CD14-positive monocyte (primary cell): ENCODE measurements at regions not wholly inside any gene's neighbourhood (a gene's known extent, or its start where the extent isn't known, plus 50 kb on each side); places are given as distances from the start of the nearest gene placed in this dataset.

Experiments
- DNase-seq, 3 donors: peaks; one replicate each; pipeline ENCODE4 v3.0.0-alpha.2; 2011 to 2022
- H2AFZ ChIP-seq: 2 replicates; pipeline ENCODE4 v1.6.0; 2012; ENCODE audit warnings: mild to moderate bottlenecking, low read depth, low read length, inconsistent platforms; ENCODE audit not compliant: insufficient read depth, poor library complexity, severe bottlenecking
- H3K27ac ChIP-seq, 2 donors: 1 replicate in 1 of 2; 2 replicates in 1 of 2; pipeline ENCODE4 v1.5.1; 2012 to 2013; ENCODE audit warnings: low read length in 2 of 2, control low read depth in 1 of 2, inconsistent platforms in 1 of 2, low read depth in 1 of 2, mild to moderate bottlenecking in 1 of 2
- H3K27me3 ChIP-seq, 2 donors: one replicate each; pipeline versions ENCODE4 v1.6.0 to v1.6.1; 2011 to 2013; ENCODE audit warnings: low read length in 2 of 2; ENCODE audit not compliant: control insufficient read depth in 2 of 2, insufficient read depth in 2 of 2
- H3K36me3 ChIP-seq, 2 donors: replicated peaks in 1 of 2; 1 replicate in 1 of 2; 2 replicates in 1 of 2; pipeline versions ENCODE4 v1.5.1 to v1.6.1; 2012 to 2013; ENCODE audit warnings: low read length in 2 of 2, control low read depth in 1 of 2, inconsistent platforms in 1 of 2, mild to moderate bottlenecking in 1 of 2; ENCODE audit not compliant: insufficient read depth in 2 of 2, control insufficient read depth in 1 of 2
- H3K4me1 ChIP-seq, 2 donors: 1 replicate in 1 of 2; 2 replicates in 1 of 2; pipeline versions ENCODE4 v1.5.1 to v1.6.1; 2012 to 2013; ENCODE audit warnings: low read length in 2 of 2, control low read depth in 1 of 2, inconsistent platforms in 1 of 2, mild to moderate bottlenecking in 1 of 2, moderate library complexity in 1 of 2; ENCODE audit not compliant: insufficient read depth in 2 of 2, control insufficient read depth in 1 of 2
- H3K4me2 ChIP-seq: replicated peaks from 2 replicates; pipeline ENCODE3; 2012; ENCODE audit warnings: low read length, moderate library complexity, mild to moderate bottlenecking; ENCODE audit not compliant: poor library complexity, severe bottlenecking; ENCODE audit errors: extremely low read depth
- H3K4me3 ChIP-seq, 3 experiments: fragments of 200-600 bp in 1 of 3; sonication (generic) in 1 of 3; replicated peaks in 1 of 3; 1 replicate in 2 of 3; 2 replicates in 1 of 3; pipeline ENCODE4 v1.5.1; 2011 to 2013; ENCODE audit warnings: low read length in 3 of 3, mild to moderate bottlenecking in 3 of 3, control low read depth in 2 of 3, low read depth in 2 of 3, inconsistent platforms in 1 of 3, moderate library complexity in 1 of 3
- H3K79me2 ChIP-seq: 2 replicates; pipeline ENCODE4 v1.6.0; 2012; ENCODE audit warnings: mild to moderate bottlenecking, control low read depth, inconsistent platforms, low read length, moderate library complexity; ENCODE audit not compliant: insufficient read depth
- H3K9ac ChIP-seq: 2 replicates; pipeline ENCODE4 v1.6.0; 2017; ENCODE audit warnings: low read length, mild to moderate bottlenecking; ENCODE audit not compliant: insufficient read depth, poor library complexity, severe bottlenecking
- H3K9me3 ChIP-seq, 2 donors: replicated peaks in 1 of 2; 1 replicate in 1 of 2; 2 replicates in 1 of 2; pipeline versions ENCODE4 v1.5.1 to v1.6.1; 2012 to 2013; ENCODE audit warnings: low read length in 2 of 2, control low read depth in 1 of 2; ENCODE audit not compliant: control insufficient read depth in 1 of 2, insufficient read depth in 1 of 2
- H4K20me1 ChIP-seq: 2 replicates; pipeline ENCODE4 v1.6.0; 2012; ENCODE audit warnings: mild to moderate bottlenecking, low read length, control low read depth, moderate library complexity; ENCODE audit not compliant: insufficient read depth
- H3K27ac Mint-ChIP-seq, 7 donors: one replicate each; pipeline ENCODE4 v1.8.0; 2020; ENCODE audit warnings: mild to moderate bottlenecking in 7 of 7, mixed read lengths in 7 of 7, moderate library complexity in 6 of 7, inconsistent platforms in 2 of 7
- H3K27me3 Mint-ChIP-seq, 3 donors: one replicate each; pipeline ENCODE4 v1.8.0; 2021 to 2022; ENCODE audit warnings: low read depth in 3 of 3, mild to moderate bottlenecking in 3 of 3, mixed read lengths in 3 of 3, moderate library complexity in 3 of 3, inconsistent platforms in 1 of 3
- H3K36me3 Mint-ChIP-seq, 2 donors: one replicate each; pipeline ENCODE4 v1.8.0; 2020; ENCODE audit warnings: mixed read lengths in 2 of 2, inconsistent platforms in 1 of 2, mild to moderate bottlenecking in 1 of 2
- H3K4me1 Mint-ChIP-seq: one replicate; pipeline ENCODE4 v1.8.0; 2020; ENCODE audit warnings: mild to moderate bottlenecking, mixed read lengths
- H3K4me3 Mint-ChIP-seq, 2 donors: one replicate each; pipeline ENCODE4 v1.8.0; 2020; ENCODE audit warnings: mild to moderate bottlenecking in 2 of 2, mixed read lengths in 2 of 2, moderate library complexity in 1 of 2
- H3K9me3 Mint-ChIP-seq, 7 donors: one replicate each; pipeline ENCODE4 v1.8.0; 2020 to 2022; ENCODE audit warnings: mixed read lengths in 7 of 7, mild to moderate bottlenecking in 6 of 7, moderate library complexity in 6 of 7, inconsistent platforms in 2 of 7
- CTCF ChIP-seq: fragments of 200-600 bp; IDR thresholded peaks from one replicate; pipeline ENCODE4 v1.8.0; 2022; ENCODE audit warnings: antibody characterized with exemption, mild to moderate bottlenecking
- WGBS: methylation state at CpG from one replicate; pipeline ENCODE4 v1.1.5; 2013; ENCODE audit warnings: missing lambda C conversion rate; ENCODE audit not compliant: insufficient coverage; 5-methylcytosine and 5-hydroxymethylcytosine counted together
- intact Hi-C, 2 donors: fragments of 100-400 bp; cut with micrococcal nuclease; formaldehyde crosslinking; loops; one replicate each; pipeline versions ENCODE4 v1.15.0 to v1.15.1; 2023

DNA sequence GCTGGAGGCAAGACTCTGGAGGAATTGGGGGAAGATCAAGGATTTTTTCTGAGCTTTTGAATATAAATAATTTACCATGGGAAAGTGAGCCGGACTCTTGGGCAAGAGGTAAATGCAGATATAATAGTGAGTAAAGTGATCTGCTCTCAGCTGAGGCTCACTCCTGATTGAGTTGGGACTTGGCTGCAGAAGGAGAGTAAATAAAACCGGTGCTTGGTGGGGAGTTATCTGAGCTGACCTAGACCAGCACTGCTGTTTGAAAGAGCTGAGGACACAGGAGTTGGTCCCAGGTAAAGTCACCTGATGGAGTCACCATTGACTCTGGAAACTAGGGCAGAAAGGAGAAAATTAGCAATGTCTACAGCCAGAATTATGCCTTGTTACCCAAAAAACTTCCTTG, 57.3 kb upstream of the LRPPRC start:
- DNase-seq: no peak
- TF ChIP-seq CTCF: no peak
- H3K36me3 Mint-ChIP-seq: no peaks in the 10 kb centered on the region
- no peak overlapping the region for H2AFZ ChIP-seq
- no peaks in the 10 kb centered on the region for H3K9me3 ChIP-seq
- no peaks in the 10 kb centered on the region for H3K9me3 Mint-ChIP-seq
- no peak overlapping the region for H3K4me3 ChIP-seq
- H3K27me3 ChIP-seq: no peaks in the 10 kb centered on the region
- no peak overlapping the region for H3K27ac Mint-ChIP-seq
- H3K4me3 Mint-ChIP-seq: no peak overlapping the region
- no peaks in the 10 kb centered on the region for H4K20me1 ChIP-seq
- H3K79me2 ChIP-seq: no peaks in the 10 kb centered on the region
- H3K36me3 ChIP-seq: no peaks in the 10 kb centered on the region
- intact Hi-C loops: no loop called here
- H3K4me1 ChIP-seq: no peaks in the 10 kb centered on the region
- no peaks in the 10 kb centered on the region for H3K4me1 Mint-ChIP-seq
- no peak overlapping the region for H3K4me2 ChIP-seq
- no peak overlapping the region for H3K27ac ChIP-seq
- no peak overlapping the region for H3K9ac ChIP-seq
- 86% methylated on average over 1 of the region's 2 CpGs for WGBS
- peaks cover 3 to 10% (median 5%) of the 10 kb centered on the region in 3 donors for H3K27me3 Mint-ChIP-seq

DNA sequence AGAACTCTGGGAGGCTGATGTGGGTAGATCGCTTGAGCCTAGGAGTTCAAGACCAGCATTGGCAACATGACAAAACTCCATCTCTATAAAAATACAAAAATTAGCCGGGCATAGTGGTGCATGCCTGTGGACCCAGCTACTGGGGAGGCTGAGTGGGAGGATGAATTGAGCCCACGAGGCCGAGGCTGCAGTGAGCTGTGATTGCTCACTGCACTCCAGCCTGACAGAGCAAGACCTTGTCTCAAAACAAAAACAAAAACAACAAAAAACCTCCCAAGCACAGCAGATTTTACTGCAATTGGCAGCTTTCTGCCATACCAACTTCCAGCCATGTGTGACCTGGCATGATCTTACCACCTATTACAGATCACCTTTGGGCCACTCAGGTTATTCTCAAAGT, 57.7 kb upstream of the LRPPRC start:
- no peaks in the 10 kb centered on the region for H4K20me1 ChIP-seq
- intact Hi-C loops: no loop called here
- no peak overlapping the region for H2AFZ ChIP-seq
- DNase-seq: no peak
- Mint-ChIP-seq H3K27me3 (peaks cover 3 to 10% (median 5%) of the 10 kb centered on the region in 3 donors), H3K27ac (no peak overlapping the region), H3K4me3 (no peak overlapping the region), H3K9me3 (no peaks in the 10 kb centered on the region), H3K36me3 (no peaks in the 10 kb centered on the region), H3K4me1 (no peaks in the 10 kb centered on the region)
- no peaks in the 10 kb centered on the region for H3K4me1 ChIP-seq
- H3K4me2 ChIP-seq: no peak overlapping the region
- WGBS: 78% methylated on average over 1 of the region's 4 CpGs
- H3K27me3 ChIP-seq: no peaks in the 10 kb centered on the region
- no peak overlapping the region for H3K9ac ChIP-seq
- no peak for TF ChIP-seq CTCF
- no peak overlapping the region for H3K27ac ChIP-seq
- H3K79me2 ChIP-seq: no peaks in the 10 kb centered on the region
- H3K4me3 ChIP-seq: no peak overlapping the region
- no peaks in the 10 kb centered on the region for H3K9me3 ChIP-seq
- H3K36me3 ChIP-seq: no peaks in the 10 kb centered on the region
